T-cell (primary cell): ENCODE measurements at regions not wholly inside any gene's neighbourhood (a gene's known extent, or its start where the extent isn't known, plus 50 kb on each side); places are given as distances from the start of the nearest gene placed in this dataset.

Experiments used
- ATAC-seq, 4 experiments: fragments of 200-7000 bp in 3 of 4; fragments of 150-1000 bp in 1 of 4; cut with Tn5 transposase; replicated peaks in 1 of 4; 1 replicate in 3 of 4; 2 replicates in 1 of 4; pipeline ENCODE4 v1.10.0; 2021; ENCODE audit warnings: moderate library complexity in 3 of 4, mild to moderate bottlenecking in 2 of 4, moderate number of reproducible peaks in 1 of 4
- CTCF ChIA-PET, 2 donors: fragments of 300-600 bp; sonication (Branson Sonifier 250); formaldehyde crosslinking; loops; one replicate each; lab custom pipeline; 2022; ENCODE audit warnings: antibody characterized with exemption in 2 of 2; lab: Charles Lee
- POLR2A ChIA-PET, 2 donors: fragments of 300-600 bp; sonication (Branson Sonifier 250); formaldehyde crosslinking; loops; one replicate each; lab custom pipeline; 2022; ENCODE audit warnings: antibody characterized with exemption in 2 of 2; lab: Charles Lee
- DNase-seq, 35 experiments: peaks; one replicate each; pipeline versions ENCODE4 v3.0.0 to v3.0.0-alpha.2; 2013 to 2023
- H3K27ac ChIP-seq: one replicate; pipeline ENCODE4 v1.5.1; 2013; ENCODE audit warnings: low read length
- H3K27me3 ChIP-seq, 2 experiments: replicated peaks in 1 of 2; 1 replicate in 1 of 2; 2 replicates in 1 of 2; pipeline versions ENCODE4 v1.6.1 to v1.7.0; 2013; ENCODE audit warnings: low read length in 1 of 2, mixed read lengths in 1 of 2; ENCODE audit not compliant: control insufficient read depth in 2 of 2, insufficient read depth in 2 of 2; ENCODE audit errors: extremely low read depth in 1 of 2
- H3K36me3 ChIP-seq, 2 donors: 1 replicate in 1 of 2; 2 replicates in 1 of 2; pipeline versions ENCODE4 v1.6.1 to v1.7.0; 2013; ENCODE audit warnings: low read length in 1 of 2; ENCODE audit not compliant: control insufficient read depth in 2 of 2, insufficient read depth in 1 of 2; ENCODE audit errors: extremely low read depth in 1 of 2
- H3K4me1 ChIP-seq, 2 experiments: 1 replicate in 1 of 2; 2 replicates in 1 of 2; pipeline versions ENCODE4 v1.6.1 to v1.7.0; 2013; ENCODE audit warnings: low read length in 2 of 2, mixed read lengths in 1 of 2; ENCODE audit not compliant: insufficient read depth in 2 of 2, control insufficient read depth in 1 of 2; ENCODE audit errors: extremely low read depth in 1 of 2
- H3K4me3 ChIP-seq, 2 donors: 1 replicate in 1 of 2; 2 replicates in 1 of 2; pipeline versions ENCODE4 v1.5.1 to v1.7.0; 2013; ENCODE audit warnings: mild to moderate bottlenecking in 2 of 2, low read length in 1 of 2, moderate library complexity in 1 of 2; ENCODE audit not compliant: control insufficient read depth in 1 of 2; ENCODE audit errors: extremely low read depth in 1 of 2
- H3K9me3 ChIP-seq: 2 replicates; pipeline ENCODE4 v1.7.0; 2013
- H3K27ac Mint-ChIP-seq, 2 donors: one replicate each; pipeline ENCODE4 v1.8.0; 2020 to 2021; ENCODE audit warnings: mild to moderate bottlenecking in 2 of 2, mixed read lengths in 2 of 2
- H3K27me3 Mint-ChIP-seq, 2 donors: one replicate each; pipeline ENCODE4 v1.8.0; 2021 to 2022; ENCODE audit warnings: mixed read lengths in 2 of 2
- H3K36me3 Mint-ChIP-seq: one replicate; pipeline ENCODE4 v1.8.0; 2021; ENCODE audit warnings: mixed read lengths
- H3K4me1 Mint-ChIP-seq, 3 donors: one replicate each; pipeline ENCODE4 v1.8.0; 2020 to 2022; ENCODE audit warnings: mixed read lengths in 3 of 3, mild to moderate bottlenecking in 1 of 3
- H3K4me3 Mint-ChIP-seq, 3 donors: one replicate each; pipeline ENCODE4 v1.8.0; 2020 to 2022; ENCODE audit warnings: mild to moderate bottlenecking in 3 of 3, mixed read lengths in 3 of 3, moderate library complexity in 3 of 3
- H3K9me3 Mint-ChIP-seq, 3 donors: one replicate each; pipeline ENCODE4 v1.8.0; 2020 to 2022; ENCODE audit warnings: mixed read lengths in 3 of 3
- whole genome bisulfite sequencing: methylation state at CpG from one replicate; pipeline ENCODE4 v1.1.5; 2013; ENCODE audit warnings: missing lambda C conversion rate; ENCODE audit not compliant: insufficient coverage; 5-methylcytosine and 5-hydroxymethylcytosine counted together

DNA sequence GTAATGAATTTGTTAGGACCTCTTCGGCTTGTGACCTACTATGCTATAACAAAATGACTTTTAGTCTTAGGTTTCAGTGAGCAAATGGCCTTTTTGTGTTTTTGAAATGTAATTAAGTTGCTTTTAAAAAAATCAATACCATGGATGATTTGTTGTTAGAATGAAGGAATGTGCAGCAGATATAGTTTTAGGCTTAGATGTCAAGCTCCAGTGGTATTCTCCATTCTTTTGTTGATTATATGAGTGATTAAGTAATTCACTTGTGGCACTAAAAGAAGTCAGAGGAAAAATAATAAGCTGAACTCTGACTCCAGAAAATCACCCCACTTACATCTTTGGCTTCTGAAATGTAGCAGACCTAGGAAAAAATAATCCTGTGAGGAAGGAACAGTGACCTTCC lies 474.1 kb upstream of the MIS18BP1 start:
- Mint-ChIP-seq H3K4me3 (no peak overlapping the region), H3K4me1 (no peaks in the 10 kb centered on the region), H3K9me3 (peaks cover 4 to 9% (median 9%) of the 10 kb centered on the region in 3 donors), H3K36me3 (no peaks in the 10 kb centered on the region), H3K27ac (no peak overlapping the region), H3K27me3 (no peaks in the 10 kb centered on the region)
- CTCF ChIA-PET: no interaction called here
- WGBS: no CpG with 5 or more reads among the region's 1 CpG
- no peak for DNase-seq
- Histone ChIP-seq H3K27ac (no peak overlapping the region), H3K4me3 (no peak overlapping the region), H3K4me1 (no peaks in the 10 kb centered on the region), H3K9me3 (peaks cover 3% of the 10 kb centered on the region), H3K36me3 (no peaks in the 10 kb centered on the region), H3K27me3 (no peaks in the 10 kb centered on the region)
- no peak for ATAC-seq
- POLR2A ChIA-PET: interaction anchor here in 1 of 2 donors (0.5 kb wide), 1 partner anchor 13 kb away, joined by 3 read pairs; no protein-coding TSS in a partner anchor

DNA sequence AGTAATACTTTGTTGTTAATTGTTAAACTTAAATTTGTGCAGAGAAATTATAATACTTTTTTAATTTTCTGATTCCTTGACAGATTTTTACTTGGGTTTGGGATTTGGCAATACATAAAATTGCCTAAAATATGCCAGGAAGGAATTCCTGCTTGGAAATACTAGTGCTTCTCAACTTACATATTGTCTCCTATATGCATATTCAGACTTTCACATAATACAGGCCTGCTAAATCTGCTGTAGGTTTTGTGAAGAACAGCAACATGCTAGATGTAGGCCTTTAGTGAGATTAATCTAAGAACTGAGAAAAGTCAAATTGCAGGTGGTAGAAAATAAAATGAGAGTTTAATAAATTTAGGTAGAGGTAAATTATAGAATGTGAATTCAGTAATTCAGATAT lies 468.5 kb upstream of the MIS18BP1 start:
- Mint-ChIP-seq H3K9me3 (peaks cover 5 to 13% (median 9%) of the 10 kb centered on the region in 3 donors), H3K4me3 (no peak overlapping the region), H3K36me3 (no peaks in the 10 kb centered on the region), H3K27me3 (no peaks in the 10 kb centered on the region), H3K27ac (no peak overlapping the region), H3K4me1 (no peaks in the 10 kb centered on the region)
- H3K27ac ChIP-seq: no peak overlapping the region
- DNase-seq (no peak), ATAC-seq (no peak)
- no peaks in the 10 kb centered on the region for H3K36me3 ChIP-seq
- H3K4me3 ChIP-seq: no peak overlapping the region
- CTCF ChIA-PET: no interaction called here
- H3K9me3 ChIP-seq: no peaks in the 10 kb centered on the region
- POLR2A ChIA-PET: no interaction called here
- H3K4me1 ChIP-seq: no peaks in the 10 kb centered on the region
- no peaks in the 10 kb centered on the region for H3K27me3 ChIP-seq

DNA sequence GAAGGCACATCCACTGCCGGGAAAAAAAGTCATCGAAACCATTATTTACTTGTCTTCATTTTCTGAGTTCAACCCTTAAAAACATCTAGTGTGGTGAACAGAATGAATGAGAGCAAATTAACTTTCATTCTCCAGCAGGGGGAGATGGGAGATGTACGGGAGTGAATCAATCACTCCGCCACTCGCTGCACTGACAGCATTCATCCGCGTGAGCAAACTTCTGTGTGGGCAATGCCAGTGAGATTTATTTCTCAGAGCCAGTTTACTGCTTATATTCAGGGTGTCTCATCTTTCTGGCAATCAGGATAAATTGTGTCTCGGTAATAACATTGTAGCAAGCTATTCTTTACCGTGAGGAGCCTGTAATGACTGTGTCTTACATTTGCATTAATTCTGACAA lies 463.6 kb upstream of the MIS18BP1 start:
- Histone ChIP-seq H3K9me3 (no peaks in the 10 kb centered on the region), H3K4me1 (no peaks in the 10 kb centered on the region)
- WGBS: 70% methylated on average over 4 of the region's 9 CpGs

DNA sequence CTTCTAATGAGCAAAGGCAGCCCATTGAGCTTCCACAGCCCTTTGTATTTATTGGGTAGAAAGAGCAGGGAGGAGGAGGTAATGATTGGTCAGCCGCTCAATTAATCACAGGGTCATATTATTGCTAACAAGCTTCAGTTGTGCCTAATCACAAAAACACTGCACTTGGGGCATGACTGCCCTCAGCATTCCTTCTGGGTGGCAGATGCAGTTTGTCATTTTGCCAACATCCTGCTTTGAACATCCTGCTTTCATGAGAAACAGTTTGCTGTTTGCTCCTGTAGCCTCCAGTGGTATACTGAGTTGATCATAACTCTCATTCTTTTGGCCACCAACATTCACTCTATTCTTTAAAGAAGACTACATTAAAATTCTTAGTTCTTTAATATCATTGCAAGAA lies 462.9 kb upstream of the MIS18BP1 start:
- DNase-seq (no peak), ATAC-seq (no peak)
- Histone ChIP-seq H3K27me3 (no peaks in the 10 kb centered on the region), H3K9me3 (no peaks in the 10 kb centered on the region), H3K36me3 (no peaks in the 10 kb centered on the region), H3K4me3 (no peak overlapping the region), H3K4me1 (no peaks in the 10 kb centered on the region), H3K27ac (no peak overlapping the region)
- no CpG with 5 or more reads among the region's 1 CpG for WGBS
- Mint-ChIP-seq H3K36me3 (no peaks in the 10 kb centered on the region), H3K9me3 (peaks cover 14 to 20% (median 18%) of the 10 kb centered on the region in 3 donors), H3K27ac (no peak overlapping the region), H3K4me1 (no peaks in the 10 kb centered on the region), H3K27me3 (no peaks in the 10 kb centered on the region), H3K4me3 (no peak overlapping the region)
- POLR2A ChIA-PET: no interaction called here
- CTCF ChIA-PET: no interaction called here

More for the DNA sequence above, 463.6 kb upstream of the MIS18BP1 start:
- CTCF ChIA-PET: no interaction called here
- H3K27ac ChIP-seq: no peak overlapping the region
- H3K27me3 ChIP-seq: no peaks in the 10 kb centered on the region
- H3K9me3 Mint-ChIP-seq: peaks cover 14 to 21% (median 20%) of the 10 kb centered on the region in 3 donors
- no peak overlapping the region for H3K27ac Mint-ChIP-seq
- H3K36me3 ChIP-seq: no peaks in the 10 kb centered on the region
- POLR2A ChIA-PET: interaction anchor here in 1 of 2 donors (0.5 kb wide), 1 partner anchor 25 kb away, joined by 3 read pairs; no protein-coding TSS in a partner anchor
- DNase-seq (no peak), ATAC-seq (no peak)
- no peak overlapping the region for H3K4me3 Mint-ChIP-seq
- no peaks in the 10 kb centered on the region for H3K4me1 Mint-ChIP-seq
- H3K36me3 Mint-ChIP-seq: no peaks in the 10 kb centered on the region
- no peak overlapping the region for H3K4me3 ChIP-seq
- no peaks in the 10 kb centered on the region for H3K27me3 Mint-ChIP-seq

DNA sequence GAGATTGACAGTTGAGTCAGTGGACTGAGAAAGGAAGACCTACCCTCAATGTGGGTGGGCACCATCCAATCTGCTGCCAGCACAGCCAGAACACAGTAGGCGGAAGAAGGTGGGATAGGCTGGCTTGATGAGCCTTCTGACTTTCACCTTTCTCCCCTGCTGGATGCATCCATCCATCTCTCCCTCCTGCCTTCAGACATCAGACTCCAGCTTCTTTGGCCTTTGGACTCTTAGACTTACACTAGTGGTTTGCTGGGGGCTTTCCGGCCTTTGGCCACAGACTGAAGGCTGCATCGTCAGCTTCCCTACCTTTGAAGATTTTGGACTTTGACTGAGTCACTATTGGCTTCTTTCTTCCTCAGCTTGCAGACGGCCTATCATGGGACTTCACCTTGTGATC lies 456.5 kb upstream of the MIS18BP1 start:
- H3K9me3 Mint-ChIP-seq: peaks cover 4 to 12% (median 6%) of the 10 kb centered on the region in 3 donors
- H3K36me3 Mint-ChIP-seq: no peaks in the 10 kb centered on the region
- Histone ChIP-seq H3K27ac (no peak overlapping the region), H3K4me1 (no peaks in the 10 kb centered on the region), H3K9me3 (no peaks in the 10 kb centered on the region), H3K36me3 (no peaks in the 10 kb centered on the region), H3K27me3 (no peaks in the 10 kb centered on the region), H3K4me3 (no peak overlapping the region)
- 89% methylated on average over 2 of the region's 4 CpGs for WGBS
- DNase-seq (no peak), ATAC-seq (no peak)
- ChIA-PET CTCF (no interaction called here), POLR2A (no interaction called here)
- no peaks in the 10 kb centered on the region for H3K4me1 Mint-ChIP-seq
- H3K4me3 Mint-ChIP-seq: no peak overlapping the region
- H3K27me3 Mint-ChIP-seq: no peaks in the 10 kb centered on the region
- H3K27ac Mint-ChIP-seq: no peak overlapping the region

DNA sequence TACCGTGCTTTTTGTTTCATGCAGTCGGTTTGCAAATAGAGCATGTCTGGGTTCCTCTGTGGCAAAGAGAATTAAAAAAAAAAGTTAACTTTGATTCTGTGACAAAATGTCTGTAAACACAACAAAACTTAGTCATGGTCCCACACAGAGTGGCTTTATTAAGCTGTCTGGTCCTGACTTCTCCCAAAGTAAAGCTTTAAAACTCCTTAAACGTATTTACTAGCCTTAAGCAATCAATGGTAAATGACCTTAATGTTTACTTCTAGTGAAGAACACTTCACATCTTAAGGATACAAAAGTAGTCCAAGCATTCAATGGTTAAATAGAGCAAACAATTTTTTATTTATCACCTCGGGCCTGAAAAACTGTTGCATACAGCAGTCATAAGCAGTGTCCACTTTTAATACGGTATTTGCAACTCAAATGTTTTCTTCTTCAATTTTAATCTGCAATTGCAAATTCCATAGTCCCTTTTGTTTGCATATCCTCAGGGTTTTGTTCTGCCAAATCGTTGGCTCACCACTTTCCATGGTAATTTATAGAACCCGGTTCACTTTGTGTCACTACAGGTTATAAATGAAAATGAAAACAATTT lies 453.0 kb upstream of the MIS18BP1 start:
- H3K36me3 ChIP-seq: no peaks in the 10 kb centered on the region
- ATAC-seq (no peak), DNase-seq (no peak)
- Mint-ChIP-seq H3K4me3 (no peak overlapping the region), H3K4me1 (no peaks in the 10 kb centered on the region), H3K27ac (no peak overlapping the region), H3K9me3 (peaks cover 4 to 19% (median 4%) of the 10 kb centered on the region in 3 donors), H3K36me3 (no peaks in the 10 kb centered on the region), H3K27me3 (no peaks in the 10 kb centered on the region)
- H3K27ac ChIP-seq: no peak overlapping the region
- no peaks in the 10 kb centered on the region for H3K27me3 ChIP-seq
- H3K4me3 ChIP-seq: no peak overlapping the region
- no peaks in the 10 kb centered on the region for H3K9me3 ChIP-seq
- POLR2A ChIA-PET: no interaction called here
- 100% methylated on average over 1 of the region's 7 CpGs for WGBS
- H3K4me1 ChIP-seq: no peaks in the 10 kb centered on the region
- CTCF ChIA-PET: no interaction called here

DNA sequence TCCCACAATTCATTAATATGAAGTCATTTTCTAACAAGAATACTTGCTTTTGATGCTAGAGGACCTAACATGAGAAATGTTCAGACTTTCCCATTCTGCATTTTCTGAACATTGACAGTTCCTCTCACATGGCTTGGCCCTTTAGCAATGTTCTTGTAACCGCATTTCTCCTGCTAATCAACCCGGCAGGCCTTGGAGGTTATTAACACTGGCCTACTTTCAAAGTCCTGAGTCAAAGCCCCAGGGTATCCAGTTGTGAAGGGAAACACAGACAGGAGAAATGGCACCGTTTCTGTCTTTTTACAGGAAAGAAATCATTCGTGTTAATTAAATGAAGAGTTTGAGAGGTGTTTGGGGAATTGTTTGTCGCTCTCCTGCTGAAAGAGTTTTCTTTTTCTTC lies 446.5 kb upstream of the MIS18BP1 start:
- H3K36me3 Mint-ChIP-seq: no peaks in the 10 kb centered on the region
- H3K4me3 Mint-ChIP-seq: no peak overlapping the region
- Histone ChIP-seq H3K27me3 (no peaks in the 10 kb centered on the region), H3K4me1 (no peaks in the 10 kb centered on the region), H3K9me3 (no peaks in the 10 kb centered on the region), H3K36me3 (no peaks in the 10 kb centered on the region), H3K4me3 (no peak overlapping the region), H3K27ac (no peak overlapping the region)
- no peaks in the 10 kb centered on the region for H3K4me1 Mint-ChIP-seq
- DNase-seq (no peak), ATAC-seq (no peak)
- ChIA-PET CTCF (no interaction called here), POLR2A (no interaction called here)
- peaks cover 5 to 14% (median 12%) of the 10 kb centered on the region in 3 donors for H3K9me3 Mint-ChIP-seq
- H3K27me3 Mint-ChIP-seq: no peaks in the 10 kb centered on the region
- H3K27ac Mint-ChIP-seq: no peak overlapping the region
- 64% methylated on average over 3 of the region's 5 CpGs for WGBS
